HEK293T (cell line): ENCODE measurements at regions not wholly inside any gene's neighbourhood (a gene's known extent, or its start where the extent isn't known, plus 50 kb on each side); places are given as distances from the start of the nearest gene placed in this dataset.

Source experiments
- ARNT ChIP-seq: fragments of 450-650 bp; IDR thresholded peaks from 2 replicates; pipeline ENCODE4 v1.6.1; 2017; ENCODE audit warnings: mild to moderate bottlenecking
- BHLHE40 ChIP-seq: fragments of 450-650 bp; IDR thresholded peaks from 2 replicates; pipeline ENCODE4 v1.6.1; 2016; ENCODE audit warnings: mild to moderate bottlenecking, moderate library complexity, borderline replicate concordance
- FOXM1 ChIP-seq: fragments of 450-650 bp; IDR thresholded peaks from 2 replicates; pipeline ENCODE4 v1.6.1; 2017; ENCODE audit warnings: mild to moderate bottlenecking, borderline replicate concordance
- SUZ12 ChIP-seq: fragments of 450-650 bp; IDR thresholded peaks from 2 replicates; pipeline ENCODE4 v1.6.1; 2016; ENCODE audit warnings: mild to moderate bottlenecking

GRCh38 chr17:77601054-77601979 is 357.2 kb upstream of the TNRC6C start:
- TF ChIP-seq BHLHE40, result no peak
- no peak for TF ChIP-seq ARNT
- TF ChIP-seq SUZ12, result no peak
- no peak for TF ChIP-seq FOXM1
